ENCODE measurements at regions not wholly inside any gene's neighbourhood (a gene's known extent, or its start where the extent isn't known, plus 50 kb on each side); places are given as distances from the start of the nearest gene placed in this dataset.
A peak's percentile ranks its signal among the peaks of the same experiment; 100 is the strongest.

DNA sequence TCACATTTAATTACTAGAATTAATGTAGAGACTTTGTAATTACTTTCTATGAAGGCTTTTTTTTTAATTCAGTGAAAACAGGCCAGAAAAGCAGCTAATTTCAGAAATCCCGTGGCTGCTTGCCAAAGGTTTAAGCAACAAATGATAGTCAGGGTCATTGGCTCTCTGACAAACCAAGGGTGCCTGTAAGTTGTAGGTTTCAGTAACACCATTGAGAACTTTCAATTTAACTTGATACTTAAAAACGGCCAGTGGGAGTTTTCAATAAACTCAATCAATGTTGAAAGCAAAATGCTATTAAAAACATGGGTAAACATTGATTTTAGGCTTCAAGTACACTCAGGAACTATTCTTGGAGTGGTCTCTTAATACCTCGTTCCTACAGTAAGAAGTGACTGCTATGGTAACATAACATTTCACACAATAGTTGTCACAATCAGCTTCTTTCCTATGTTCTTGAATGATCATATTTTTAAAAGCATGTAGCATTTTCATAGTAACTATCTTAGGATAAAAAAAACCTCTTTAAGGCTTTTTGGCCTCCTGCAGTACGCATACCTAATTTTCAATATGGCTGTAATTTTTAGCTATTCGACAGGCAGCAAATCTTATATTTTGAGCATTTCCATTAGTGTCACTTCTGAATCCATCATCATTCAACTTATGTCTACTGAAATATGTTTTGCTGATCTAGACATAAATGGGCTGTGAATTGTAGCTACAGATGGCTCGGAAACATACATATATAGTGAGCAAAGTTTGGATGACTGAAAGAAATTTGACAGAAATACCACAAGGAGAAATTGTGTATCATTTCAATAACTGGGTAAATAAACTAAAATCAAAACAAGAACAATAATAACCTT is 592.1 kb upstream of the GBE1 start:
- H3K4me1 ChIP-seq (ENCODE audit: insufficient read depth), result no peaks in the 10 kb centered on the region
- 14 to 18% methylated on average over 6 of the region's 6 CpGs for WGBS, 2 experiments (ENCODE audit: low coverage in 1 of 2, low lambda C conversion rate in 2 of 2, missing lambda C conversion rate in 2 of 2)
- TF ChIP-seq EZH2phosphoT487 (IDR thresholded peaks at IDR 0.05; ENCODE audit: insufficient read depth, low read depth), result no peak
- no peak for TF ChIP-seq EZH2 (IDR thresholded peaks at IDR 0.05; ENCODE audit: insufficient read depth, poor library complexity, severe bottlenecking)
- H3K27me3 ChIP-seq (replicated peaks; ENCODE audit: insufficient read depth), result no peaks in the 10 kb centered on the region
- H3K79me2 ChIP-seq (ENCODE audit: insufficient read depth), result no peaks in the 10 kb centered on the region
- in situ Hi-C loops (cut with MboI), result no loop called here
- no peak overlapping the region for H2AFZ ChIP-seq
- no peak overlapping the region for H3K4me2 ChIP-seq (ENCODE audit: unreplicated experiment)
- H3K9me2 ChIP-seq (ENCODE audit: insufficient read depth), result no peaks in the 10 kb centered on the region
- no peak overlapping the region for H3K4me3 ChIP-seq
- no peaks in the 10 kb centered on the region for H3K9me3 ChIP-seq (ENCODE audit: low read depth)
- no peaks in the 10 kb centered on the region for H4K20me1 ChIP-seq (ENCODE audit: insufficient read depth)
- no peak for DNase-seq
- H3K27ac ChIP-seq, result no peak overlapping the region
- H3K9ac ChIP-seq, result no peak overlapping the region
- no peaks in the 10 kb centered on the region for H3F3A ChIP-seq (ENCODE audit: insufficient read depth)
- no peaks in the 10 kb centered on the region for H3K36me3 ChIP-seq (ENCODE audit: low read depth)

- H3K9me2 ChIP-seq (ENCODE audit: insufficient read depth), result no peaks in the 10 kb centered on the region
- no peaks in the 10 kb centered on the region for H3F3A ChIP-seq (ENCODE audit: insufficient read depth)
- DNase-seq, result no peak
- H4K20me1 ChIP-seq (ENCODE audit: insufficient read depth), result no peaks in the 10 kb centered on the region
- no peak overlapping the region for H2AFZ ChIP-seq
- in situ Hi-C loops (cut with MboI), result no loop called here
- TF ChIP-seq EZH2 (IDR thresholded peaks at IDR 0.05; ENCODE audit: insufficient read depth, poor library complexity, severe bottlenecking), result no peak
- no peak for TF ChIP-seq EZH2phosphoT487 (IDR thresholded peaks at IDR 0.05; ENCODE audit: insufficient read depth, low read depth)
- WGBS, 2 experiments (ENCODE audit: low coverage in 1 of 2, low lambda C conversion rate in 2 of 2, missing lambda C conversion rate in 2 of 2), result 24 to 27% methylated on average over 1 of the region's 1 CpG
- no peak overlapping the region for H3K4me3 ChIP-seq
- H3K79me2 ChIP-seq (ENCODE audit: insufficient read depth), result no peaks in the 10 kb centered on the region
- no peak overlapping the region for H3K9ac ChIP-seq
- H3K36me3 ChIP-seq (ENCODE audit: low read depth), result no peaks in the 10 kb centered on the region
- H3K4me1 ChIP-seq (ENCODE audit: insufficient read depth), result no peaks in the 10 kb centered on the region
- no peaks in the 10 kb centered on the region for H3K9me3 ChIP-seq (ENCODE audit: low read depth)
- H3K4me2 ChIP-seq (ENCODE audit: unreplicated experiment), result no peak overlapping the region
- H3K27me3 ChIP-seq (replicated peaks; ENCODE audit: insufficient read depth), result no peaks in the 10 kb centered on the region
- no peak overlapping the region for H3K27ac ChIP-seq
Measured at GRCh38 chr3:82347585-82347984, 586.1 kb upstream of the GBE1 start.

DNA sequence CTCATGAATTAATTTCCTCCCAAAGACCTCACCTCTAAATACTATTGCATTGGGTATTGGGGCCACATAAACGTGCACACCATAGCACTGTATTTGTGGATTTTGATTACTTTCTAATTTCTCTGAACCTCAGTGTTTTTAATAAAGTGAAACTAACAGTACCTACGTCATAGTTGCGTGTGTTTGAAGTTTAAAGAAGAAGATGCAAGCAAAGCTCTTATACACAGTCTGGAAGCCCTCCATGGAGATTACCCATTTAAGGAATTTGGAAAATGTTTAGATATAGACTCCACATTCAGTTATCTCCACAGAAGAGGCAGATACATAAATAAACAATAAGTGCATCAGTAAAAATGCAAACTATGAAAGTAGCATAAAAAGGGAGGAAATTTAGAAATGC is 581.1 kb upstream of the GBE1 start:
- in situ Hi-C loops (cut with MboI), result no loop called here
- Histone ChIP-seq H3K27me3 (replicated peaks; ENCODE audit: insufficient read depth) (no peaks in the 10 kb centered on the region), H2AFZ (peak overlapping the region; percentile 38; the same call in 1 of the 2 replicates), H4K20me1 (ENCODE audit: insufficient read depth) (no peaks in the 10 kb centered on the region), H3K9ac (no peak overlapping the region), H3K79me2 (ENCODE audit: insufficient read depth) (no peaks in the 10 kb centered on the region), H3K4me2 (ENCODE audit: unreplicated experiment) (no peak overlapping the region), H3K4me3 (peak overlapping the region; percentile 15; the same call in 1 of the 2 replicates), H3K27ac (no peak overlapping the region), H3K36me3 (ENCODE audit: low read depth) (no peaks in the 10 kb centered on the region), H3F3A (ENCODE audit: insufficient read depth) (no peaks in the 10 kb centered on the region), H3K4me1 (ENCODE audit: insufficient read depth) (no peaks in the 10 kb centered on the region), H3K9me2 (ENCODE audit: insufficient read depth) (no peaks in the 10 kb centered on the region), H3K9me3 (ENCODE audit: low read depth) (no peaks in the 10 kb centered on the region)
- TF ChIP-seq EZH2 (IDR thresholded peaks at IDR 0.05; ENCODE audit: insufficient read depth, poor library complexity, severe bottlenecking) (no peak), EZH2phosphoT487 (IDR thresholded peaks at IDR 0.05; ENCODE audit: insufficient read depth, low read depth) (no peak)
- DNase-seq, result no peak
- 25 to 28% methylated on average over 3 of the region's 3 CpGs for WGBS, 2 experiments (ENCODE audit: low coverage in 1 of 2, low lambda C conversion rate in 2 of 2, missing lambda C conversion rate in 2 of 2)

DNA sequence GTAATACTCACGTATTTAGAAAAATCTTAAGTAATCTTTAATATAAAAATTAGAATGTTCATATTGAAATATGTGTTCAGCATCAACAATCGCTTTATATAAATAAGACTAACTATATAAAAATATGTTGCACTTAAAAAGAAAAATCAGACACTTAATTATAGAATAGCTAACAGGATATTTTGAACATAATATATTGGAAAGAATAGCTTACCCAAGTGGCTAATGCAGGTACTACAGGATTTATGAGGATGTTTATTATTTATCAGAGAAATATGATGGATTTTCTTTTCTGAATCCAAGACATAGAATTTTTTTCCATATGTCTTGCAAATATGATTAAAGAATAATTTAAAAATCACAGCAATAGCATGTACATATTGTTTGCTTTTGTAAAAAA is 567.9 kb upstream of the GBE1 start:
- Histone ChIP-seq H3F3A (ENCODE audit: insufficient read depth) (no peaks in the 10 kb centered on the region), H3K9me2 (ENCODE audit: insufficient read depth) (no peaks in the 10 kb centered on the region), H3K27ac (no peak overlapping the region), H4K20me1 (ENCODE audit: insufficient read depth) (no peaks in the 10 kb centered on the region), H3K27me3 (replicated peaks; ENCODE audit: insufficient read depth) (no peaks in the 10 kb centered on the region), H3K4me2 (ENCODE audit: unreplicated experiment) (no peak overlapping the region), H3K9me3 (ENCODE audit: low read depth) (no peaks in the 10 kb centered on the region), H3K9ac (no peak overlapping the region), H3K4me3 (no peak overlapping the region), H3K36me3 (ENCODE audit: low read depth) (no peaks in the 10 kb centered on the region), H3K4me1 (ENCODE audit: insufficient read depth) (no peaks in the 10 kb centered on the region), H3K79me2 (ENCODE audit: insufficient read depth) (no peaks in the 10 kb centered on the region), H2AFZ (no peak overlapping the region)
- WGBS, 2 experiments (ENCODE audit: low coverage in 1 of 2, low lambda C conversion rate in 2 of 2, missing lambda C conversion rate in 2 of 2), result 9 to 15% methylated on average over 2 of the region's 2 CpGs
- TF ChIP-seq EZH2phosphoT487 (IDR thresholded peaks at IDR 0.05; ENCODE audit: insufficient read depth, low read depth) (no peak), EZH2 (IDR thresholded peaks at IDR 0.05; ENCODE audit: insufficient read depth, poor library complexity, severe bottlenecking) (no peak)
- in situ Hi-C loops (cut with MboI), result no loop called here
- peak; percentile 25 for DNase-seq
